ENCODE measurements at regions not wholly inside any gene's neighbourhood (a gene's known extent, or its start where the extent isn't known, plus 50 kb on each side); places are given as distances from the start of the nearest gene placed in this dataset.

GRCh38 chr4:3867403-3868100 lies 101.4 kb downstream of the ADRA2C start:
- DNase-seq (ENCODE audit: low spot score) = no peak

GRCh38 chr4:3868211-3869173 lies 102.3 kb downstream of the ADRA2C start:
- no peak for DNase-seq (ENCODE audit: low spot score)
- no peak for TF ChIP-seq CTCF (IDR thresholded peaks at IDR 0.05; ENCODE audit: extremely low read depth, missing control alignments)

More at GRCh38 chr4:3867403-3868100, 101.4 kb downstream of the ADRA2C start:
- no peak for TF ChIP-seq CTCF (IDR thresholded peaks at IDR 0.05; ENCODE audit: extremely low read depth, missing control alignments)

- no peak for DNase-seq (ENCODE audit: low spot score)
- TF ChIP-seq CTCF (IDR thresholded peaks at IDR 0.05; ENCODE audit: extremely low read depth, missing control alignments) = no peak
Measured at GRCh38 chr4:3869174-3869572, 103.0 kb downstream of the ADRA2C start.

GRCh38 chr4:3869661-3870566 lies 103.7 kb downstream of the ADRA2C start:
- no peak for TF ChIP-seq CTCF (IDR thresholded peaks at IDR 0.05; ENCODE audit: extremely low read depth, missing control alignments)
- DNase-seq (ENCODE audit: low spot score) = no peak

GRCh38 chr4:3870567-3870962 lies 104.4 kb downstream of the ADRA2C start:
- no peak for DNase-seq (ENCODE audit: low spot score)
- no peak for TF ChIP-seq CTCF (IDR thresholded peaks at IDR 0.05; ENCODE audit: extremely low read depth, missing control alignments)

- TF ChIP-seq CTCF (IDR thresholded peaks at IDR 0.05; ENCODE audit: extremely low read depth, missing control alignments) = no peak
- no peak for DNase-seq (ENCODE audit: low spot score)
Measured at GRCh38 chr4:3871181-3871852, 105.1 kb downstream of the ADRA2C start.

Measured in GM20000 (cell line).